ENCODE measurements at regions not wholly inside any gene's neighbourhood (a gene's known extent, or its start where the extent isn't known, plus 50 kb on each side); places are given as distances from the start of the nearest gene placed in this dataset.

DNA sequence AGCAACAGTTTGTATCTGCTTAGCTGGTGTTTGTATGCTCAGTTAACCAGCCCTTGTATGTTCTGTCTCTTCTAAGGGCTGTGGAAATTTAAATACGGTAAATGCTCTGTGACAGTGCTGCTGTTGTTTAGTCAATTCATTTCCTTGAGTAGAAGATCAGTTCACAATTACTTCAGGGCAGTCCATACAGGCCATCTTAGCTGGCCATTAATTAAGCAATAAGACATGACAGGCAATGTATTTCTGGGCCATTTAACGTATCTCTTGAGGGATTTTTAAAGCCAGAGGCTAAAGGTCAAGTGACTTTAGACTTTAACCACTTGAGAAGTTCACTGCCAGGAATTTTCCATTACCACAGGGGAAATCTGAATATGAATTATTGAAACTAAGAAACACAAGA lies 351.8 kb downstream of the ZIC1 start:
- H3K27me3 ChIP-seq (ENCODE audit: insufficient read depth, poor library complexity, severe bottlenecking) = no peaks in the 10 kb centered on the region
- TF ChIP-seq, protein P1, sequence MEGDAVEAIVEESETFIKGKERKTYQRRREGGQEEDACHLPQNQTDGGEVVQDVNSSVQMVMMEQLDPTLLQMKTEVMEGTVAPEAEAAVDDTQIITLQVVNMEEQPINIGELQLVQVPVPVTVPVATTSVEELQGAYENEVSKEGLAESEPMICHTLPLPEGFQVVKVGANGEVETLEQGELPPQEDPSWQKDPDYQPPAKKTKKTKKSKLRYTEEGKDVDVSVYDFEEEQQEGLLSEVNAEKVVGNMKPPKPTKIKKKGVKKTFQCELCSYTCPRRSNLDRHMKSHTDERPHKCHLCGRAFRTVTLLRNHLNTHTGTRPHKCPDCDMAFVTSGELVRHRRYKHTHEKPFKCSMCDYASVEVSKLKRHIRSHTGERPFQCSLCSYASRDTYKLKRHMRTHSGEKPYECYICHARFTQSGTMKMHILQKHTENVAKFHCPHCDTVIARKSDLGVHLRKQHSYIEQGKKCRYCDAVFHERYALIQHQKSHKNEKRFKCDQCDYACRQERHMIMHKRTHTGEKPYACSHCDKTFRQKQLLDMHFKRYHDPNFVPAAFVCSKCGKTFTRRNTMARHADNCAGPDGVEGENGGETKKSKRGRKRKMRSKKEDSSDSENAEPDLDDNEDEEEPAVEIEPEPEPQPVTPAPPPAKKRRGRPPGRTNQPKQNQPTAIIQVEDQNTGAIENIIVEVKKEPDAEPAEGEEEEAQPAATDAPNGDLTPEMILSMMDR (IDR thresholded peaks at IDR 0.05; ENCODE audit: insufficient read depth, low read length) = no peak
- TF ChIP-seq POLR2AphosphoS5 (IDR thresholded peaks at IDR 0.05; ENCODE audit: low read depth) (no peak), SPI1 (IDR thresholded peaks at IDR 0.05; ENCODE audit: borderline replicate concordance, low read depth) (no peak), GABPA (IDR thresholded peaks at IDR 0.05; ENCODE audit: low read depth) (no peak)
- TF ChIP-seq, protein P2, sequence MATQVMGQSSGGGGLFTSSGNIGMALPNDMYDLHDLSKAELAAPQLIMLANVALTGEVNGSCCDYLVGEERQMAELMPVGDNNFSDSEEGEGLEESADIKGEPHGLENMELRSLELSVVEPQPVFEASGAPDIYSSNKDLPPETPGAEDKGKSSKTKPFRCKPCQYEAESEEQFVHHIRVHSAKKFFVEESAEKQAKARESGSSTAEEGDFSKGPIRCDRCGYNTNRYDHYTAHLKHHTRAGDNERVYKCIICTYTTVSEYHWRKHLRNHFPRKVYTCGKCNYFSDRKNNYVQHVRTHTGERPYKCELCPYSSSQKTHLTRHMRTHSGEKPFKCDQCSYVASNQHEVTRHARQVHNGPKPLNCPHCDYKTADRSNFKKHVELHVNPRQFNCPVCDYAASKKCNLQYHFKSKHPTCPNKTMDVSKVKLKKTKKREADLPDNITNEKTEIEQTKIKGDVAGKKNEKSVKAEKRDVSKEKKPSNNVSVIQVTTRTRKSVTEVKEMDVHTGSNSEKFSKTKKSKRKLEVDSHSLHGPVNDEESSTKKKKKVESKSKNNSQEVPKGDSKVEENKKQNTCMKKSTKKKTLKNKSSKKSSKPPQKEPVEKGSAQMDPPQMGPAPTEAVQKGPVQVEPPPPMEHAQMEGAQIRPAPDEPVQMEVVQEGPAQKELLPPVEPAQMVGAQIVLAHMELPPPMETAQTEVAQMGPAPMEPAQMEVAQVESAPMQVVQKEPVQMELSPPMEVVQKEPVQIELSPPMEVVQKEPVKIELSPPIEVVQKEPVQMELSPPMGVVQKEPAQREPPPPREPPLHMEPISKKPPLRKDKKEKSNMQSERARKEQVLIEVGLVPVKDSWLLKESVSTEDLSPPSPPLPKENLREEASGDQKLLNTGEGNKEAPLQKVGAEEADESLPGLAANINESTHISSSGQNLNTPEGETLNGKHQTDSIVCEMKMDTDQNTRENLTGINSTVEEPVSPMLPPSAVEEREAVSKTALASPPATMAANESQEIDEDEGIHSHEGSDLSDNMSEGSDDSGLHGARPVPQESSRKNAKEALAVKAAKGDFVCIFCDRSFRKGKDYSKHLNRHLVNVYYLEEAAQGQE (IDR thresholded peaks at IDR 0.05; ENCODE audit: insufficient replicate concordance, low read depth) = no peak
- DNase-seq (ENCODE audit: low read depth in 1 of 2, low spot score in 1 of 2) = no peak

DNA sequence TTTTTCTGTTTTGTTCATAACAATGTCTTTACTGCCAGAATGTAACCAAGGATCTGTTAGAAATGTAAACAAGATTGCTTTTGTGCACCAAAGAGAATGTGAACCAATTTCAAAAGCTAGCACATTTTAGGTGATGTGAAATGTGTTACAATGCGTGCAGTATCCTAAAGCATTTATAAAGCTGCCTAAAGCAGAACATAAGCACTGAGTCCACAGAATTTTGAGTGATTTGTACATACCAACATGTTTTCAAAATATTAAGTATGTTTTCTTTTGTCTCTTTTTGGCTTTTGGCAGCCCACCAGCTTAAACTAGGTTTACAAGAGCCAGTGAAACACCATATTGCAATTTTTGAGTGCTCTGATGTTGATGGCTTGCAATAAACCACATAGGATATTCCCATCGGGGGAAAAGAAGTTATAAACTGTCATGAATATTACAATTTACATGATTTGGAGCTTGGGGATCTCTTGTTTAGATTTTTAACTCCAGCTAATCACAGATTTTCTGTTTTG lies 364.0 kb downstream of the ZIC1 start:
- H3K27ac ChIP-seq (replicated peaks) = no peak overlapping the region
- no peak overlapping the region for H3K4me3 ChIP-seq (replicated peaks; ENCODE audit: insufficient read depth, low read length)
- DNase-seq (ENCODE audit: low read depth in 1 of 2, low spot score in 1 of 2) = no peak
- no peak for TF ChIP-seq SPI1 (IDR thresholded peaks at IDR 0.05; ENCODE audit: borderline replicate concordance, low read depth)
- TF ChIP-seq, protein P2 (IDR thresholded peaks at IDR 0.05; ENCODE audit: insufficient replicate concordance, low read depth) = no peak
- no peak for TF ChIP-seq GABPA (IDR thresholded peaks at IDR 0.05; ENCODE audit: low read depth)
- TF ChIP-seq POLR2AphosphoS5 (IDR thresholded peaks at IDR 0.05; ENCODE audit: low read depth) = no peak
- TF ChIP-seq, protein P1 (IDR thresholded peaks at IDR 0.05; ENCODE audit: insufficient read depth, low read length) = no peak
- H3K27me3 ChIP-seq (ENCODE audit: insufficient read depth, poor library complexity, severe bottlenecking) = no peaks in the 10 kb centered on the region

More for the DNA sequence above, 351.8 kb downstream of the ZIC1 start:
- H3K4me3 ChIP-seq (replicated peaks; ENCODE audit: insufficient read depth, low read length) = no peak overlapping the region
- H3K27ac ChIP-seq (replicated peaks) = no peak overlapping the region

DNA sequence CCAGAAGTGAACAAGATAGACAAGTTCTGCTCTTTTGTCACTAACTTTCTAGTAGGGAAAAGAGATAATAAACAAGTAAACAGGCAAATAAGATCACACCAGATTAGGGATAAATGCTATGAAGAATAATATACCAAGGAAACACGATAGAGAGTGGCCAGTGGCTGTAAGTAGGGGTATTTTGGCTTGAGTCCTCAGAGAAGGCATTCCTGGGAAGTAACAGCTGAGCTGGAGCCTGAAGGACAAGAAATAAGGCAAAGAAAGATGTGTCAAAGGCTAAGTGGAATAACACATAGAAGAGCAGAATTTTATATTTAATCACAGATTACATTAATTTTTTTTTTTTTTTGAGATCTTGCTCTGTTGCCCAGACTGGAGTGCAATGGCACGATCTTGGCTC lies 366.2 kb downstream of the ZIC1 start:
- Histone ChIP-seq H3K4me3 (replicated peaks; ENCODE audit: insufficient read depth, low read length) (no peak overlapping the region), H3K27me3 (ENCODE audit: insufficient read depth, poor library complexity, severe bottlenecking) (no peaks in the 10 kb centered on the region), H3K27ac (replicated peaks) (no peak overlapping the region)
- no peak for TF ChIP-seq SPI1 (IDR thresholded peaks at IDR 0.05; ENCODE audit: borderline replicate concordance, low read depth)
- TF ChIP-seq POLR2AphosphoS5 (IDR thresholded peaks at IDR 0.05; ENCODE audit: low read depth) = no peak
- TF ChIP-seq, protein P1 (IDR thresholded peaks at IDR 0.05; ENCODE audit: insufficient read depth, low read length) = no peak
- TF ChIP-seq, protein P2 (IDR thresholded peaks at IDR 0.05; ENCODE audit: insufficient replicate concordance, low read depth) = no peak
- TF ChIP-seq GABPA (IDR thresholded peaks at IDR 0.05; ENCODE audit: low read depth) = no peak
- no peak for DNase-seq (ENCODE audit: low read depth in 1 of 2, low spot score in 1 of 2)

All from HL-60 (cell line).